HepG2 (cell line): ENCODE measurements at regions not wholly inside any gene's neighbourhood (a gene's known extent, or its start where the extent isn't known, plus 50 kb on each side); places are given as distances from the start of the nearest gene placed in this dataset.
A peak's percentile ranks its signal among the peaks of the same experiment; 100 is the strongest.
"Not testable (repeated sequence)": the region's sequence is repeated elsewhere in the genome, so short reads cannot be mapped to it uniquely, and the experiment has no call there.

Source experiments
- ATAC-seq: fragments of 200-7000 bp; cut with Tn5 transposase; 3 replicates; pipeline ENCODE4 v1.9.1; 2020; ENCODE audit warnings: mild to moderate bottlenecking, moderate library complexity
- BruUV-seq: library from RNA; stranded (reverse); fragments of 400-500 nt; replicated peaks from 2 replicates; lab custom pipeline; 2021; lab: Mats Ljungman, UMichigan
- CTCF ChIA-PET: fragments of 300-600 bp; formaldehyde crosslinking; extraction: SDS; loops from one replicate; lab custom pipeline; 2021; ENCODE audit warnings: low total read pairs, inconsistent platforms, low intra/inter-chr PET ratio; lab: Yijun Ruan, JAX
- POLR2A ChIA-PET: fragments of 350-600 bp; sonication (Branson Sonifier 250); formaldehyde crosslinking; loops from one replicate; lab custom pipeline; 2020; ENCODE audit warnings: antibody characterized with exemption, inconsistent platforms; lab: Yijun Ruan, JAX
- DNase-seq: peaks from one replicate; pipeline ENCODE4 v3.0.0-alpha.2; 2015; ENCODE audit warnings: low spot score
- FAIRE-seq: peaks from 3 replicates; lab custom pipeline; 2011; peaks lifted over from hg19 to GRCh38; lab: Jason Lieb, UNC
- H2AFZ ChIP-seq: one replicate; pipeline ENCODE4 v1.6.1; 2011; ENCODE audit warnings: low read length, inconsistent platforms
- H3K27ac ChIP-seq: fragments of 300-600 bp; 3 replicates; pipeline ENCODE4 v1.8.0; 2011; ENCODE audit warnings: mixed run types, mild to moderate bottlenecking, mixed read lengths, low read length, inconsistent platforms; ENCODE audit not compliant: insufficient read depth; ENCODE audit errors: extremely low read length
- H3K27me3 ChIP-seq, 2 experiments: fragments of 200-600 bp in 1 of 2; 2 replicates in 1 of 2; 3 replicates in 1 of 2; pipeline versions ENCODE4 v1.6.0 to v1.8.0; 2011; ENCODE audit warnings: low read length in 2 of 2, mild to moderate bottlenecking in 2 of 2, moderate library complexity in 2 of 2, inconsistent platforms in 1 of 2; ENCODE audit not compliant: insufficient read depth in 2 of 2, control insufficient read depth in 1 of 2
- H3K36me3 ChIP-seq, 2 experiments: fragments of 200-600 bp in 1 of 2; replicated peaks in 1 of 2; 2 replicates in 1 of 2; 3 replicates in 1 of 2; pipeline versions ENCODE4 v1.5.1 to v1.8.0; 2011; ENCODE audit warnings: low read length in 2 of 2, inconsistent platforms in 1 of 2; ENCODE audit not compliant: insufficient read depth in 2 of 2, control insufficient read depth in 1 of 2
- H3K4me1 ChIP-seq: 2 replicates; pipeline ENCODE4 v1.5.1; 2012; ENCODE audit warnings: low read length, inconsistent platforms; ENCODE audit not compliant: insufficient read depth
- H3K4me2 ChIP-seq: 2 replicates; pipeline ENCODE4 v1.6.0; 2011; ENCODE audit warnings: low read depth, low read length, inconsistent platforms
- H3K4me3 ChIP-seq, 3 experiments: fragments of 200-600 bp in 1 of 3; sonication (generic), shearing (Covaris generic) in 1 of 3; replicated peaks in 1 of 3; 2 replicates each; pipeline ENCODE4 v1.5.1; 2011 to 2016; ENCODE audit warnings: low read length in 3 of 3, inconsistent platforms in 2 of 3, low read depth in 2 of 3, mild to moderate bottlenecking in 2 of 3, control low read depth in 1 of 3, mixed read lengths in 1 of 3; ENCODE audit not compliant: insufficient read depth in 1 of 3
- H3K79me2 ChIP-seq: one replicate; pipeline ENCODE4 v1.6.1; 2011; ENCODE audit warnings: low read length, inconsistent platforms; ENCODE audit not compliant: insufficient read depth
- H3K9ac ChIP-seq: 2 replicates; pipeline ENCODE4 v1.6.0; 2011; ENCODE audit warnings: mild to moderate bottlenecking, low read depth, low read length, inconsistent platforms; ENCODE audit not compliant: insufficient read depth
- H3K9me3 ChIP-seq: 2 replicates; pipeline ENCODE4 v1.5.1; 2012; ENCODE audit warnings: mild to moderate bottlenecking, low read length
- H4K20me1 ChIP-seq: 2 replicates; pipeline ENCODE4 v1.6.0; 2011; ENCODE audit warnings: inconsistent platforms, mild to moderate bottlenecking, low read length, moderate library complexity; ENCODE audit not compliant: insufficient read depth
- WGBS: methylation state at CpG from one replicate; pipeline ENCODE4 v1.1.6; 2017; ENCODE audit warnings: low lambda C conversion rate; 5-methylcytosine and 5-hydroxymethylcytosine counted together
- in situ Hi-C: cut with HindIII; loops from 2 replicates; pipeline ENCODE4 v1.10.0; 2017; ENCODE audit warnings: low pct_unique_long_range_greater_than_20kb; ENCODE audit not compliant: extremely low pct_ligation_motif_present
- intact Hi-C: fragments of 100-400 bp; cut with micrococcal nuclease; formaldehyde crosslinking; loops from one replicate; pipeline ENCODE4 v1.10.0; 2022; ENCODE audit not compliant: unreplicated experiment

DNA sequence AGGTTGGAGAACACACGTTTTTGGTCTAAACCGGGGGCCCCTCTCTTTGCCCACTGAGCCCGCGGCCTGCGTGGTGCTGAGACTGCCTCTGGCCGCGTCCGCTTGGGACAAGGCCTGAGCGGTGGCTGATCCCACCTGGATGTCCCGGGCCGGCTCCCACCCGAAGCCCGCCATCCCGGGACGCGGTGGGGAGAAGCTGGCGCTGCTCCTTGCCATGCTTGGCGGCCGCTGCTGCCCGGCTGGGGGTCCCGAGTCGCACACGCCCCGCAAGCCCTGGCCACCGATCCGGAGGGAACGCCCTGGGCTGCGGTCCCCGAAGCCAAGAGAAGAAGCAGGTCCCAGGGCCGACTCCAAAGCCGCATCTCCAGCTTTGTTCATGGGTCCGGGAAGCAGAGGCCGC lies 130.1 kb downstream of the POTEH start:
- H3K36me3 ChIP-seq, H3K27ac ChIP-seq, H3K4me2 ChIP-seq, intact Hi-C loops, POLR2A ChIA-PET, CTCF ChIA-PET, H3K4me3 ChIP-seq, in situ Hi-C loops, DNase-seq, H2AFZ ChIP-seq, FAIRE-seq, H4K20me1 ChIP-seq, H3K27me3 ChIP-seq, H3K9me3 ChIP-seq, H3K79me2 ChIP-seq, BruUV-seq, ATAC-seq, H3K4me1 ChIP-seq, H3K9ac ChIP-seq: not testable (repeated sequence)
- WGBS = no CpG with 5 or more reads among the region's 33 CpGs

DNA sequence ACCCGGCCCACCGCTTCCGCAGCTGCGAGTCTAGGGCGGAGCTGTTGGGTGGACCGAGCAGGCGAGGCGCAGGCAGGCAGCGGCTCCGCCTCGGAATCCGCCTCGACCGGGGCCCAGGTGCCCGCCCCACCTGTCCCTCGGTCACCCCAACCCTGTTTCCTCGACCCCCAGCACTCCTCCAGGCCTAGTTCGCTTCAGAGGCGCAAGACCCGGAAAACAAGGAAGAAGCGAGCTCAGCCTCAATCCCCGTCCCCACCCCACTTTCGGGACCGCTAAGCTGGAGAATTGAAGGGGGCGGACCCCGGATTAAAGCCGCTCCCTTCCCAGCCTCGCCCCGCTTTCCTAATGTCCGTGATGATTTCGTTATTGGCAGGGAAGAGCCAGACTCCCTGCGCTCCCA lies 131.3 kb downstream of the POTEH start:
- BruUV-seq, H3K4me2 ChIP-seq: not testable (repeated sequence)

DNA sequence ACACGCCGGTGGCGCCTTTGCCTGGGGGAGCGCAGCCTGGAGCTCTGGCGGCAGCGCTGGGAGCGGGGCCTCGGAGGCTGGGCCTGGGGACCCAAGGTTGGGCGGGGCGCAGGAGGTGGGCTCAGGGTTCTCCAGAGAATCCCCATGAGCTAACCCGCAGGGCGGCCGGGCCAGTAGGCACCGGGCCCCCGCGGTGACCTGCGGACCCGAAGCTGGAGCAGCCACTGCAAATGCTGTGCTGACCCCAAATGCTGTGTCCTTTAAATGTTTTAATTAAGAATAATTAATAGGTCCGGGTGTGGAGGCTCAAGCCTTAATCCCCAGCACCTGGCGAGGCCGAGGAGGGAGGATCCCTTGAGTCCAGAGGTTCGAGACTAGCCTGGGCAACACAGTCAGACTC lies 132.2 kb downstream of the POTEH start:
- DNase-seq, intact Hi-C loops, H3K36me3 ChIP-seq, CTCF ChIA-PET, H3K27me3 ChIP-seq, POLR2A ChIA-PET, H3K27ac ChIP-seq, H3K79me2 ChIP-seq, H3K9me3 ChIP-seq, ATAC-seq, H3K4me2 ChIP-seq, BruUV-seq, H3K4me3 ChIP-seq, H2AFZ ChIP-seq, H3K4me1 ChIP-seq, FAIRE-seq, in situ Hi-C loops, H3K9ac ChIP-seq, H4K20me1 ChIP-seq: not testable (repeated sequence)
- 100% methylated on average over 2 of the region's 22 CpGs for WGBS

More for the DNA sequence above, 131.3 kb downstream of the POTEH start:
- H3K9ac ChIP-seq, in situ Hi-C loops, H3K9me3 ChIP-seq, intact Hi-C loops, CTCF ChIA-PET, H4K20me1 ChIP-seq, H3K36me3 ChIP-seq, H3K4me3 ChIP-seq, H3K79me2 ChIP-seq, POLR2A ChIA-PET, H3K27me3 ChIP-seq, DNase-seq, H3K4me1 ChIP-seq, H2AFZ ChIP-seq, H3K27ac ChIP-seq, FAIRE-seq: not testable (repeated sequence)
- peak; percentile 7; the same call in 2 of the 3 replicates for ATAC-seq
- WGBS = no CpG with 5 or more reads among the region's 32 CpGs

DNA sequence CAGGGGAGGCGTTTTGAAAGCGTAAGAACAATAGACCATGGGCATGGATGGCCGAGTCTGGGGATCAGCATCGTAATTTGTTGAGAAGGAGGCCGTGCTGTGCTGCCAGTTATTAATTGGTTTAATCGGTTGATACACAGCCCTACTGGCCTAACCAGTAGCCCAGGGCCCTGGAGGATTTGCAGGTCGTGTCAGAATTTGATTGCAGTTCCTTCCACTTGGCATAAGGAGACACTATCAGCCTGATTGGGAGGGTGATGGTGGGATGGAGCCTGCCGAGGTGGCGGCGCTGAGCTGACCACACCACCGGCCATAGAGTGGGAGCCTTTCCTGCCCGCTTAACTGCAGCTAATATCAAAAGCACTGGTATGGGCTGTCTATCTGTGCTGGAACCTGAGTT lies 133.4 kb downstream of the POTEH start:
- H3K27me3 ChIP-seq, H4K20me1 ChIP-seq, FAIRE-seq, DNase-seq, H3K4me3 ChIP-seq, H3K36me3 ChIP-seq, in situ Hi-C loops, H3K79me2 ChIP-seq, CTCF ChIA-PET, H3K4me2 ChIP-seq, ATAC-seq, H3K9ac ChIP-seq, H3K27ac ChIP-seq, H3K4me1 ChIP-seq, H3K9me3 ChIP-seq, BruUV-seq, POLR2A ChIA-PET, intact Hi-C loops, H2AFZ ChIP-seq: not testable (repeated sequence)
- 98% methylated on average over 6 of the region's 12 CpGs for WGBS
